SW 1271 (cell line): ENCODE measurements at regions not wholly inside any gene's neighbourhood (a gene's known extent, or its start where the extent isn't known, plus 50 kb on each side); places are given as distances from the start of the nearest gene placed in this dataset.

Experiments used
- DNase-seq, 2 experiments: peaks; one replicate each; lab custom pipeline; 2025; lab: John Stamatoyannopoulos, UW

- DNase-seq, result no peak
Measured at GRCh38 chr3:124092811-124093210, 100.9 kb upstream of the ROPN1 start.

DNA sequence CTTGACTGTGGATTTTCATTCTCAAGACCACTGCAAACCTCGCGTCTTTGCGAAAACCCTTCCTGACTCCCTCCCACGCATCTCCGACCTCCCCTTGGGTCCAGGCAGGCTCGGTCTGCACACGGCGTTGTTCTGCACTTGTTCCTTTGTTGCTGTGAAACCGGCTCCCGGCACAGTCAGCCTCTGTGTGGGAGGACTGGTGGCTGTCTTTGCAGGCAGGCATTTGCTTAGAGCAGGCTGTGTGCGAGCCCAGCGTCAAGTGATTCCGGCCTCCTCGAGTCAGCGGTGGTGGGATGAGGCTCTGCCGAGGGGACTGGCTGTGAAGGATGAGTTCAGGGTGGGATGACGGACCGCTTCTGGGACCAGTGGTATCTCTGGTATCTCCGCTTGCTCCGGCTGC, 102.6 kb upstream of the ROPN1 start:
- DNase-seq, result no peak

DNA sequence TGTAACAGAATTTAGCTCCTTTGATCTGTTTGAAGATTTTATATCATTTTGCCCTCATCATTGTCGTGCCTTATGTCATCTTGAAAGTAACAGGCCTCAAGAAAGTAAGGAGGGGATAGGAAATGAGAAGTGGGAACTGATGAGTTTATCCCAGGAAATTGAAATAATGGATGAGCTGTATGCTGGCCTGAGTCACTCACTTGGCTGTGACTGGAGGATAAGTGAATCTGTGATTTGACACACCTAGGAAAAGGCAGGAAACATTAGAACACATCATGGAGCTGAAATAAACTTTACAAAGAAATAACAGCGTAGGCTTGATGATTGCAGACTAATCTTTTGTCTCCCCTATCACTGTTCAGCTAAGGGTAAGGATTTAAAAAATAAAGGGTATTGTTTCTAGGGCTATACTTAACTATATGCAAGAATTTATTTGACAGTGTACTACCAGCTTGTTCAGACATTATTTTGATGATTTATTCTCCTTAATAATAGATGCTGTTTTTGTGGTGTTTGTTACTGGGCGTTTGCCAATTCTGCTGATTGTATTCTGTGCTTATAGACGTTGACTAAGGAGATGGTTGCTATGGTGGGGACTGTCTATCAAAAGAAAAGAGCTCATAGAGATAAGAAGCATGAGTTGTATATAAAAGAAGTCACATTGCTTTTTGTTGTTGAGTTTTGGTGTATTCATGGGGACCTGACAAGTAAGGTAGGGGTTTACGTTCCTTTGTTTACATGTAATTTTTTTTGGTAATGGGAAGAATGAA, 105.6 kb upstream of the ROPN1 start:
- no peak for DNase-seq

DNA sequence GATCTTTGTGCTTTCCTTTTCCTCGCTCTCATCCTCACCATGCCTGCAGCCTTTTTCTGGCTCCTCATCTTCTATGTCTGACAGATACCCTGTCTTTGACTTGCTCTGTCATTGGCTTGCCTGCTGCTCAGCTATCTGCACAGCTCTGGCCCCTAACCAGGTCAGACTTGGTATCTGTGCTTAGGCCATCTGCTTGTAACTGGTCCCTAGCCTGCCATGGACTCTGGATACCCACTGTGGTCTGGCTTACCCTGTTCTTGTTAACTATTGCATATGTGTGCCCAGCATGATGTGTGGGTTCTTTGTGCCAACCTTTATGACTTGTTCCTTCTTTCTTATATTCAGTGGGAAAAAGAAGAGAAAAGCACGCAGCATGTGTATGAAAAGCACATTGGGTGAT, 109.7 kb upstream of the ROPN1 start:
- DNase-seq, result no peak

GRCh38 chr3:124107104-124107890, 115.4 kb upstream of the ROPN1 start:
- DNase-seq, result no peak

- no peak for DNase-seq
Measured at GRCh38 chr3:124108446-124108845, 116.5 kb upstream of the ROPN1 start.

DNA sequence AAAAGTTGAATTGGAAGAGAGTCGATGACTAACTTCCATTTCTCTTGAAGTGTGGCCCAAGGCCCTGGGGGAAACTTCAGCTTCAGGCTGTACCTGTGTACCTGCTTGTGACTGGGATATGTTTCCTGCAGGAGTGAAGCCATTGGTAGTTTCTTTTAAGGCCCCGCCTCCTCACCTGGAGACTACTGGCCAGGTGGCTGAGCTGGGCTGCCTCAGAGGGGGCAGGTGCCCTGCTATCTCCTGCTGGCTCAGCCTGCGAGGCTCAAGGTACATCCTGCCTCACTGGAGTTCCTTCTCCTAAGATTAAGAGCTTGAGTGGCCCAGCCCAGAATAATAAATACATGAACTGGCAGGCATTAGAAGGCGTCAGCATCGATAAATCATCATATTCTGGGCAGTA, 121.6 kb upstream of the ROPN1 start:
- no peak for DNase-seq

DNA sequence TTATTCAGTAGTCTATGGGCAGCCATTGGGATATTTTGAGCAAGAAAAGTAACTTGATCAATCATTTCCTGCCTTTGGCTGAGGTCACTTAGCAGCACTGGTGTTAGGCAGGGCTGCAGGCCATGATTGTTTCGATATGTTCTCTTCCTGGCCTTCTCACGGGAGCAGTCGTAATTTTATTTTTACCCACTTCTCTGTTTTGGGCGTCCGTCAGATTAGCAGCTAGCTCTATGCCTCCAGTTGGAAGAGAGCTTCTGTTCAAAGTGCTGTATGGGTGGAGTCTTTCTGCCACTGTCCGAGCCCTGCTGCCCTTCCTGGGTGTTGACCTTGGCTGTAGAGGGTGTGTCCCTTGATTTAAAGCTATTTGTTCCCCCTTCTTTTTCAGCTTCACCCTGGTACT, 123.4 kb upstream of the ROPN1 start:
- DNase-seq, result no peak

DNA sequence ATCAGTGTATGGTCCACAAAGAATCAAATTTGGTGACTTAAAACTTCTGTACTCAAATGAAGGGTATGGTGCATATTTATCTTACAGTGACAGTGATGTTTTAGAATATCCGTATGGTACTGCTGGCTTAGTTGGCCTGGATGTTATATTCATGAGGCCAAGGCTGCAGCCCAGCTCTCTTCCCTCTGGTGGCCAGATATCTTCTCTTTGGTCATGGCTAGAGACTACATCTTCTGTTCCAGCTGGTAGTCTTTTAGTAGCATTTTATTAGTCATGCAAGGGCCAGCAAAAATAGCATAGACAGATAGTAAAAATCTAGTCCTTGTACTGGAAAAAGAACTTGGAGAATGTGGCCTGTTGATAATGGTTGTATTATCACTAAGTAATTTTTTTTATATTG, 124.0 kb upstream of the ROPN1 start:
- DNase-seq, result no peak

- DNase-seq, result no peak
Measured at GRCh38 chr3:124116906-124117305, 125.0 kb upstream of the ROPN1 start.

- DNase-seq, result no peak
Measured at GRCh38 chr3:124117486-124117885, 125.6 kb upstream of the ROPN1 start.

DNA sequence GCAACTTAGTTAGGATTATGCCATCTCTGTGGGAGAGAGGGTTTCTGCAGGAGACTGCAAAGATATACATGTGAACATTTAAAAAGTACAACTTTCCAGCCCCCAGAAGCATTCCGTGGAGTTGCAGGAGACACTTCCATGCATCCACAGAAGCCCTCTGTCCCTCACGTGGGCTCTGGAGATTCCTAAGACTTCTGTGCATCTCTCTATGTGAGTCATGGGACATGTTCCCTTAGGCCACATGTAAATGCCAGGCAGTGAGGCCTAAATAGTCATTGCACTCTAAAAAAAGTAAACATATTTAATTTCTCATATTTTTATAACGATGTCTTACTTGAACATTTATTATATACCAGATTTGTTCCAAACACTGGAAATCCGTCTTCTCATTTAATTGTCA, 126.5 kb upstream of the ROPN1 start:
- no peak for DNase-seq

DNA sequence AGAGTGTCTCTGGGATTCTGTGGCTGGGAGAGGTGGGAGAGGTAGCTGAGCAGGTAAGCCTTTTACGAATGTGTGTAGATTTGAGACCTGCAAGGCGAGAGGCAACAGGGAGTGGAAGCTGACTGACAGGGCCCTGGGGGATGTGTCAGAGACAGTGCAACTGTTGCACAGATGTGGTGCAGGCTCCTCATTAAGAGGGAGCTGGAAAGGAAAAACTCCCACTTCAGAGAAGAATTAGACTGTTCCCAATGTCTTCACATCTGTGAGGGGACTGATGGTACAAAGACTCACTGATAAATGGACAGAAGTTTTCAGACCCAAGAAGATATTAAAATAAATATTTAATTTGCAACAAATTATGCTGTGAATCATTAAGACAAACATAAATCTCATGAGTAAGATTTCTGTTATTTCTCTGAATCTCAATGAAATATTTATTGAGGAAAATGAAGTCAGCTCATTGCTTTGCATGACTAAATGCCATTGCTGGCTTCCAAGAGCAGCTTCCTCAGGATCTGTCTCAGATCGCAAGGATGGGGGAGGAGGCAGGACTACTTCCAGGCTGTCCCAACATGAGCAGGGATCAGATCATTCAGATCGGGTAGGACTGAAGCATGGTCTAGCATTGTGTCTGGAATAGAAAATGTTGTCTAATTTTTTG, 127.3 kb upstream of the ROPN1 start:
- DNase-seq, result no peak

- DNase-seq, result no peak
Measured at GRCh38 chr3:124121379-124122312, 129.7 kb upstream of the ROPN1 start.

GRCh38 chr3:124125315-124125714, 133.4 kb upstream of the ROPN1 start:
- DNase-seq, result no peak

DNA sequence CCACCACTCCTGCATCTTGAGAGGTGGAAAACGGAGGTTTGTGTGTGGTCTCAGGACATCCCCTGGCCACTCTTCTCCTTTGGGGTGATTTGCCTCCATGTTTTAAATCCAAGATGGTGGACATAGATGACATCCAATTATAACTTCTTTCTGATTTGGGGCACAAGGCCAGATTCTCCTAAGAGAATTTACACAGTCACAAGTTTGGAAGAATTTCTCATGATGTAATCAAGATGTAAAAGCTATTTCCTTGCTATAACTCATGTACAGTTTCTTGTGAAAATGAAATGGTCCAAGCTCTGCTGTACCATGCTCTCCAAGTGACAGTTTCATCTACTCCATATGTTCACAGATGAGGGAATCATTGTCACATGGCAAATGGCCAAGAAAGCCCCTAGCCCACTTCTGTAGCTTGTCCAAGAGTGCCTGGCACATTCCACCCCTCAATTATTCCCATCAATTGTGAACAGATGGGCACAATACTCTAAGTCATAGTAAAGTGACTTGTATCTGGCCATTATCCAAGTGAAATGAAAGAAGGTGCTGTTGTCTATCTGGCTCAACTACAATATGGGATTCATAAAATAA, 134.6 kb upstream of the ROPN1 start:
- no peak for DNase-seq

- DNase-seq, result no peak
Measured at GRCh38 chr3:124131158-124131557, 139.2 kb upstream of the ROPN1 start.

GRCh38 chr3:124131580-124131979, 139.7 kb upstream of the ROPN1 start:
- no peak for DNase-seq

GRCh38 chr3:124132813-124133212, 140.9 kb upstream of the ROPN1 start:
- no peak for DNase-seq

- no peak for DNase-seq
Measured at GRCh38 chr3:124133366-124133940, 141.5 kb upstream of the ROPN1 start.

- DNase-seq, result no peak
Measured at GRCh38 chr3:124137216-124137615, 145.3 kb upstream of the ROPN1 start.
